ENCODE measurements at regions not wholly inside any gene's neighbourhood (a gene's known extent, or its start where the extent isn't known, plus 50 kb on each side); places are given as distances from the start of the nearest gene placed in this dataset.
"Not testable (repeated sequence)": the region's sequence is repeated elsewhere in the genome, so short reads cannot be mapped to it uniquely, and the experiment has no call there.

GRCh38 chrX:66912417-66912816, 273.5 kb upstream of the EDA2R start:
- DNase-seq (ENCODE audit: low spot score) = no peak

DNA sequence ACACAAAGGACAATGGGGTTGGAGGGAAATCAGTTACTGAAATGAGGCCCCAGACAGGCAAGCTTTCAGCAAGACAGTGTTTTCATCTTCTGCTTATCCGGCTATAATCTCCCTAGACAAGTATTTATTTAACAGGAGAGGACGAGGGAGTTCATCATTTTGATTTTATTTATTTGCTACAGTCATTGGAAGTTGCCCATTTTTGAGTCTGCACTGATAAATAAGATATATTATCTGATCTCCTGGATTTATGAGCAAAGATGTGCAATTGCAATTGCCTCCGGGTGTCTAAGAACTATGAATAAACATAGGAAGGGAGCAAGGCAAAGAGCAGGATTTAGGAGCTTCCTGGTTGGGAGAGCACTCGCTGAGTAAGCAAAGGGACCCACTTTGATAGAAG, 263.2 kb upstream of the EDA2R start:
- DNase-seq (ENCODE audit: low spot score) = no peak

- no peak for DNase-seq (ENCODE audit: low spot score)
Observed at GRCh38 chrX:66900886-66901285, 262.0 kb upstream of the EDA2R start.

GRCh38 chrX:66892004-66892403, 253.1 kb upstream of the EDA2R start:
- DNase-seq (ENCODE audit: low spot score) = no peak

DNA sequence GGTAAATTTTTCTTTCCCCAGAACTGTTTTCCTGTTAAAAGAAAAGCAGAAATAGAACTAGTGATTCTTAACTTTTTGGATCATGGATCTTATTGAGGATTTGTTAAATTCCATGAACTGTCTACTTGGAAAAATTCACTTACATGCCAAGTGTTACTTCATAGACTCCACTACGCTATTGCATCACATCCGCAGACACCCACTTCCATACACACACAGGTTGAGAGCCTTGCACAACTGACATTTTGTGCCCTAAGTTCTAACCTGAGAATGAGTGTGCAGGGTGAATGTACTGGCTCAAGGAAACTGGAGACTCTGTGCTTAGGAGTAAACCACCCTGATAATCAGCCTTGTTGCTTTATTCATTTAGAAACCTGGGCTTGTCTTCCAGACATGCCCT, 250.5 kb upstream of the EDA2R start:
- DNase-seq (ENCODE audit: low spot score) = no peak

DNA sequence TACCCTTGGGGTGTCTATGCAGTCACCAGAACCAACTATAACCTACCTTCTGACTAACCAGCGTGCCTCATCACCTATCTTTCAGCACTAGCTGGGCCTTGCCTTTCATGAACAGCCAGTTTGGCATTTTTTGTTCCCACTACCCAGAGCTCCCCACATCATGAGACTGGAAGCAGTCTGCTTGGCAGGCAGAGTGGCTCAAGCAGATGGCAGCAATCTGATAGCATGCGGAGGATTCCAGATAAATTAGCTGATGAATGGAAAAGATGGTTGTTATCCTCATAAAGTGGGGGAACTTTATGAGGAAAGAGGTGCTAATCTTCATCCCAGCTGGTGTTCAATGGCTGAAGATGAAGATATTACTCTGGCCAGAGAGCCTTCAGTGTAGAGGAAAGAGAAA, 243.2 kb upstream of the EDA2R start:
- DNase-seq (ENCODE audit: low spot score) = no peak

DNA sequence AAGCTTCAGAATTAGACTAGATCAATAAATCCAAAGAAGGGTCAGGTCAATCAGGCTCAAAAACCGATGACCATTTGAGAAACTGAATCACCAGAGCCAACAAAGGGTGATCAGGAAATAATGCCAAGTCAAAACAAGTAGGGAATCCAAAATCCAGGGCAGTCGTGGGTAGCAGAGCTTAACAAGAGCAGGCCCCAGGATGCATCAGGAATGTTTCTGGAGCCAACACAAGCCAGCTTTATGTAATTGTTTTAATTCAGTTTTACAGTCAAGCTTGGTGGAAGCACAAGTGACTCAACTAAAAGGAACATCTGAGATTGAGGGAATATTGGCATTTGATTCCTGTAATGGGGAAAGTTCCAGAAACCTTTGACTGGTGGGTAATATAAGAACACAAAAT, 237.9 kb upstream of the EDA2R start:
- DNase-seq (ENCODE audit: low spot score) = no peak

DNA sequence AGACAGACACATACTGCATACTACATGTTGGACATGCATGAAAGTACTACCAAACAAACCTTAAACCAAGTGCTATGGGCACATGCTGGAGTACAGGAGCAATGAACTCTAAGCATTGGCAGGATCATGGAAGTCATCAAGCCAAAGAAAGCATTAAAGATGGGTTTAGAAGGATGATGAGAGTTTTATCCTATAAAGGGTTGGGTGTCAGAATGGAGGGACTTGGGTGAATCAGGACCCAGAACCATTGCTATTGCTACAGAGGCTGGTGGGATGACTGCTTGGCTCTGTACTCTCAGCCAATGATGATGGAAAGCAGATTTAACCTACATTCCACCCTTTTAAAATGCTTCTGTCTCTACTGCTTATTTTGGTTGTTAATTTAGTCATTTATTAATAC, 233.9 kb upstream of the EDA2R start:
- no peak for DNase-seq (ENCODE audit: low spot score)

GRCh38 chrX:66863721-66864120, 224.8 kb upstream of the EDA2R start:
- DNase-seq (ENCODE audit: low spot score) = no peak

GRCh38 chrX:66833426-66833825, 194.5 kb upstream of the EDA2R start:
- DNase-seq (ENCODE audit: low spot score) = no peak

DNA sequence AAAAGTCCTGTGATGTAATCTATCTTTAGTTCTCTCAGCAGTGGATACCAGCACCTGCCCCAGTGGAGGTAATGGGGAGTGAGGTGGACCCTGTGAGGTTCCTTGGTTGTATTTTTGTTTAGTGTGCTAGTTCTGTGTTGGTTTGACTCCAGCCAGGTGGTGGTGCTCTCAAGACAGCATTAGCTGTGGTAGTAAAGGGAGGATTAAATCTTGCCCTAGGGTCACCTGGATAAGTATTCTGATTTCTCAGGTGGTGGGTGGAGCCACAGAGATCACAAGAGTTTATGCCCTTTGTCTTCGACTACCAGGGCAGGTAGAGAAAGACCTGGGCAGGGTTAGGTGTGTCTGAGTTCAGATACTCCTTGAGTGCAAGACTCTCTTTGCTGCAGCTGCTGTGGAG, 176.3 kb upstream of the EDA2R start:
- DNase-seq (ENCODE audit: low spot score) = no peak

GRCh38 chrX:66794514-66794913, 155.6 kb upstream of the EDA2R start:
- DNase-seq (ENCODE audit: low spot score) = not testable (repeated sequence)

- DNase-seq (ENCODE audit: low spot score) = no peak
Observed at GRCh38 chrX:66766318-66766717, 127.4 kb upstream of the EDA2R start.

DNA sequence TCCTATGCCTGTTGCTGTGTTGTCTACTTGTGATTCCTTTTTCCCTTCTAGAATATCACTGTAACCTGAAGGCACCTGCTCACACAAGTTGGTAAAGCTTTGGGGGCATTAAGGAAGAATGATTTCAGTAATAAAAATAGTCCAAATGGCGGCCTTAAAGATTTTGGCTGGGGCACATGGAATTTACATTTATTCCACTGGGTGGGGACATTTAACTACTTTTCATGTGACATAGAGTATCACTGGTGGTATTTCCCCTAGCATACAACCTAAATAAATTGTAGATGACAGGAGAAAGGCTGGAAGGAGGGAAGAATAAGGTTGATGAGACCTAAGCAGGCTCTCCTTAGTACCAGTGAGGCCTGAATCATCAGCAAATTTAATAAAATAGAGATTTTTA, 121.8 kb upstream of the EDA2R start:
- no peak for DNase-seq (ENCODE audit: low spot score)

DNA sequence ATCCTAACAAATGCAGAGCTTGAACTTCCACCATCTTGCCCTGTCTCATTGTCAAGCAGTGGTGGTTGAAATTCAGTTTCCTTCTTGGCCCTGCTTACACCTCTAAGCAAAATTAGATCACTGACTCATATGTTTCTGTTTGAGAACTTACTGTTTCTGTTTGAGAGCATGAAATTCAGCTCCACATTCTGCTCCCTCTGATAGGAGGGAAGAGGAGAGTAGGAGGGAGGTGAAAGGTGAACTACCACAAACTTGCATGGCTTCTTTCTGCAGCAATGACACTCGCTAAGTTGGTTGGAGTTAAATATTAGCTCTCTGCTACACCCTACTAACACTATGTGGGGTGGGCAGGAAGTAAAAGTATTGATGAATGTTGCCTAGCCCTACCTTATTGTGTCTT, 117.8 kb upstream of the EDA2R start:
- DNase-seq (ENCODE audit: low spot score) = no peak

DNA sequence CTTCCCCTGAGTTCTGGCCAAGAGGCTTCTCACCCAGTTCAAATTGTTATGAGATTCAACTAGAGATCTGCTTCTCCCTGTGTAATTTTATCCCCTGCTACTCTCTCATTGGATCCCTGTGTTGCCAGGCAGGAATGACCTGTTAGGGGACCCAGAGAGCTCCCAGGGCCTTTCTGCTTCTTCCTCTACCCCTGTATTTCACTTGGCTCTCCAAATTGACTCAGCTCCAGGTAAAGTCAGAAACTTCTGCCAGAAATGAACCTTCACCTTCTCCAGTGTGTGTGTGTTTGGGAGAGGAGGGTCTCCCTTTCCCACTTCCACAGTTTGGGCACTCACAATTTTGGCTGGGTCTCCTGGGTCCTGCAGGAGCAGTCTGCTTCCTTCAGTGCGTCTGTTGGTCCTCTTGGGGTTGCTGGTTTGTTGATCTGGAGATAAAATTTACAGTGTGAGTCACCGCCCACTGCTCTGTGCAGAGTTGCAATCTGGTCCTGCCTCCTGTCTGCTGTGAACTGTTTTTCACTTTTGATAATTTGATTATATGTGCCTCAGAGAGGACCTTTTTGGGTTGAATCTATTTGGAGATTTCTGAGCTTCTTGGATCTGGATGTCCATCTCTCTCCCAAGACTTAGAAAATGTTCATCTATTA, 112.4 kb upstream of the EDA2R start:
- DNase-seq (ENCODE audit: low spot score) = no peak

DNA sequence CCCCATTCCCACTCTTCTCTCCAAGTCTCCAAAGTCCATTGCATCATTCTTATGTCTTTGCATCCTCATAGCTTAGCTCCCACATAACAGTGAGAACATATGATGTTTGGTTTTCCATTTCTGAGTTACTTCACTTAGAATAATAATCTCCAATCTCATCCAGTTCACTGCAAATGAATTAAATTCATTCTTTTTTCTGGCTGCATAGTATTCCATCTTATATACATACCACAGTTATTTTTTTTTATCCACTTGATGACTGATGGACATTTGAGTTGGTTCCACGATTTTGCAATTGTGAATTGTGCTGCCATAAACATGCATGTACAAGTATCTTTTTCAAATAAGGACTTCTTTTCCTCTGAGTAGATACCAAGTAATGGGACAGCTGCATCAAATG, 105.6 kb upstream of the EDA2R start:
- not testable (repeated sequence) for DNase-seq (ENCODE audit: low spot score)

- peak; percentile 17 for DNase-seq (ENCODE audit: low spot score)
Observed at GRCh38 chrX:66731398-66731797, 92.5 kb upstream of the EDA2R start.

DNA sequence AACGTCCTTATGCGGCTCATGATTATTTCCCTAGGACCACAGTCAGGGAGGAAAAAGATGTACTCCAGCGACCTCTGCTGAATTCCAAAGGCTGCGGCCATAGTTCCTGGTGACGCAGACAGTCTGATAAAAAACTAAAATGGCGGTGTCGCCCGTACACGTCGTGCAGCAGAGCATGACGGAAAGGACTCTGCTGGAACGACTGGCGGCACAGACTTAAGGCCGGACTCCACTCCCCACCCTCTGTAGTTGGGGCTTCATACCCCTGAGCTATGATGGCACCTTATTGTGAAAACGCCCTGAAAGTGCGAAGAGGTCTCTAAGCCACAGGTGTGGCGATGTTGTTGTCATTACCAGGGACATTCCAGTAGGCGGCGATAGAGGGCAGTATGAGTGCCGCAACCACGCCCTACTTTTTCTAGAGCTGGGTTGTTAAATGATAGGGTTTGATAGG, 90.0 kb upstream of the EDA2R start:
- peak; percentile 67 for DNase-seq (ENCODE audit: low spot score)

- DNase-seq (ENCODE audit: low spot score) = no peak
Observed at GRCh38 chrX:66717926-66718325, 79.0 kb upstream of the EDA2R start.

DNA sequence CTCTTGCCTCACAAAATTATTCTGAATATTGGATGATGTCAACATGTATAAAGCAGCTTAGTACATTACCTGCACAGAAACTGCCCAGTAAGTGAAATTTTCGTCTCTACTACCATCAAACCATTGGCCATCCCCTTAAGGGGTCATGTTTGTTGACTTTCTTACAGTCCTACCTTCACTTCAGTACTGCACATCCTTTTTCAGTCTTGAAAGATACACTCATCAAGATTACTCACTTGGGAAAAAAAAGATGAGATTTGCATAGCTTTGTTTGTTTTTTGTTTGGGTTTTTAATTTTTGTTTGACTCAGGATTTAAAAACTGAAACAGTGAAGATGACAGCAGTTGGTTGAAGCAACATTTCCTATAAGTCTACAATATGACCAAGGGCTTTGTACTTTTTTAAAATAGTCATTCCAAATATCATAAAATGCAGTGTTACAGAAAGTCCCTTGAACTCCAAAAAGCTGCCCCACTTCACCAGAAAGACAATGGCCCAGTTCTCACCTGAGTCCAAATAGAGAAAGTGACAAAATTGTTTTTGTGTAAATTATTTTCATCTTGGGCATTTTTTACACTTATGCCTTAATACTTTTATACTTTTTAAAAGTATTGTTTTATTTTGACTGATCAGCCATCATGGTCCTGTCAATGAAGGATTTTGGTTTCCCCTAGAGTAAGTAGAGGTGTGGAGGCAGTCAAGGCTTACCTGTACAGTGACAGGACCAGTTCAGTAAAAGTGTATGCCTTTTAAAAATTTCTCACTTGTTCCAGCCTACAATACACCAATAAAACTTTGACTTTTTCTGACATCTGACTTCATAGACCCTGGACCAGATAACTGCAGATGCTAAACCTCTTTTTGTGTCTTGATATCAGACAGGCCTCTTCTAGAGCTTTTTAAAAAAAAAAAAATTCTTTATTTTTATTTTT, 59.7 kb upstream of the EDA2R start:
- DNase-seq (ENCODE audit: low spot score) = no peak

DNA sequence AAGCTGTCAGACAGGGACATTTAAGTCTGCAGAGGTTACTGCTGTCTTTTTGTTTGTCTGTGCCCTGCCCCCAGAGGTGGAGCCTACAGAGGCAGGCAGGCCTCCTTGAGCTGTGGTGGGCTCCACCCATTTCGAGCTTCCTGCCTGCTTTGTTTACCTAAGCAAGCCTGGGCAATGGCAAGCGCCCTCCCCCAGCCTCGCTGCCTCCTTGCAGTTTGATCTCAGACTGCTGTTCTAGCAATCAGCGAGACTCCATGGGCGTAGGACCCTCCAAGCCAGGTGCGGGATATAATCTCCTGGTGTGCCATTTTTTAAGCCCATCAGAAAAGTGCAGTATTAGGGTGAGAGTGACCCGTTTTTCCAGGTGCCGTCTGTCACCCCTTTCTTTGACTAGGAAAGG, 53.6 kb upstream of the EDA2R start:
- not testable (repeated sequence) for DNase-seq (ENCODE audit: low spot score)

All from AG20443 (cell line).